Stimulated activated CD8-positive, alpha-beta memory T cell treated with anti-CD3 and anti-CD28 coated beads, Interleukin-2, amount 100 ng/mL, for 48 hours (primary cell): ENCODE measurements at regions not wholly inside any gene's neighbourhood (a gene's known extent, or its start where the extent isn't known, plus 50 kb on each side); places are given as distances from the start of the nearest gene placed in this dataset.

Experiments used
- DNase-seq, 2 donors: peaks; one replicate each; pipeline ENCODE4 v3.0.0-alpha.2; 2020; ENCODE audit warnings: low read depth in 2 of 2

DNA sequence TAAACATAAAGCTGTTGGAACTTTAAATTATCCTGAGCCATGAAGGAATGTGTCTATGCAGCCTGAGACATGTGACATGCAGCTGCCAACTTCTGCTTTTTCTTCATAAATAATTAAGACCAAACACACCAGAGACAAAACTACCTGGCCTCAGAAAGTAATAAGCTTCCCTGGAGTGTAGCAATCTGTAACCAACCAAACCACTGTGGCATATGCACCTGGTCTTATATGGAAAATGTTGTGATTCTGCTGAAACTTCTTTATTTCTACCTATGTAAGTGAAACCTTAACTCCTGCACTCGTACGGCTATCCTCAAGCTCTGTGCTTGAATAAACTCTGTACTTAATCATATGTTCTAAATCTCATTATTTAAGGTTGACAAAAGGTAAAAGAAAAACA is 515.0 kb downstream of the TMEM182 start:
- DNase-seq = no peak

DNA sequence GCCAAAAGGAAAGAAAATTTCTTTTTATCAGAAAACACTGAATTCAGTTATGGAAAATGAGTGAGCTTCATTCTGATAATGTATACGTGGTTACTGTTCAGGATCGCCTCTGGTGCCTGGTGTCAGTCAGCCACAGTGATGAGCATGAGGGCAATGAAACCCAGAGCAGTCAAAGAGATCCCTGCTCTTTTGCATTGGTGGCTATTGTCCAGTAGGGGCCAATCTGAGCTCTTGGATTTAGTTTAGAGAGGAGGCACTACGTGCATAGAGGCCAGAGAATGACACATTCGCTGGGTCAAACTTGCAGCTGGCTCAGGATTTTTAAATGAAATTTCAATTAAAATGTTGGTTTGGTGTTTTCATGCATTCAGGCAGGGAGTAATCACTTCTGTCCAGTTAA is 522.9 kb downstream of the TMEM182 start:
- no peak for DNase-seq

DNA sequence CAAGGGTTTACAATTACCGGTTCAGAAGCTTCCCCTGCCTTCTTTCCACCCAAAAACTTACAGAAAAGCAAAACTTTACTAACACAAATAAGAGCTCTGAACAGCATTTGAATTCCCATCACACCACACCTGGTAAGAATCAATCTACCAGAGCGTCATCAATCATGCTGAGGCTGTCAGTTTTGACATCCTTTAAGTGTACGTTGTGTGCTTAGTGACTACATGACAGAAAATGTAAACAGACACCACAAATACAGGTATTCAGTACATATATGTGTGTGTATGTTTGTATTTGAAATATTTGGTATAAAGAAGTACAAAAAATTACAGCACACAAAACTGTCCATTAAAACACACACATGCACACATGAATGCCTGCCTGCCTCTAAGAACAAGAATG is 523.5 kb downstream of the TMEM182 start:
- no peak for DNase-seq

DNA sequence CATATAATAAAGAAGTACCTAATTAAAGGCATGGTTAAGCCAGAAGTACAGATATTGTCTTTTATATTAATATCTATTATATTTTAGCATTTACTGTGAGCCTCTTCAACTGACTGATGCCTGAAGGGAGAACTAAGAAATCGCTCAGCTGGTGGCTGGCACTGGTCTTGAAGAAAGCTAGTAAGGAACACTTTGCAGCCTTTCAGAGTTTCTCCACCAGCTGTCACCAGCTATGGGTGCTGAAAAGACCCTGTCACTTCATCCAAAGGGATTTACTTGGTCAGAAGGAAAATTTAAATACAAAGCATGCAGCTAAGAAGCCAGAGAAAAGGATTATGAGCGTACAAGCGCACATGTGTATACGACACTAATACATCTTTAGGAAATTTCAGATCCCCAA is 525.9 kb downstream of the TMEM182 start:
- DNase-seq = no peak

DNA sequence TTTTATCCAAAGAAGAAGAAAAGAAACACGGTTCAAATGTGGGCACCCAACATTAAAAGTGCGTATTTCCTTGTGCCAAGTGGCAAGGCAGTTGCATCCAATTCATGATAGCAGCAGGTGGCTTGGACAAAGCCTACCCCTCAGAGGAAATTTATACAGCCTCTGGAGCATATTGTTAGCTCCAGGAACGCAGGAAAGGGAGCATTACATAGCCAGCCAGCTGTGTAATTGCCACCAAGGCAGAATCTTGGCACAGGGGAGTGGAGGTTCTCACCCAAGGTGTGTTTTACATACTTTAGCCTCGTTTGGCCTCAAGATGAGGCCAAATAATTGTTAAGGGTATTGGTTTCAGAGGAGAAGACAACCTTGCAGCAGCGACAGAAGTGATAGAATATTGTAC is 526.9 kb downstream of the TMEM182 start:
- no peak for DNase-seq

DNA sequence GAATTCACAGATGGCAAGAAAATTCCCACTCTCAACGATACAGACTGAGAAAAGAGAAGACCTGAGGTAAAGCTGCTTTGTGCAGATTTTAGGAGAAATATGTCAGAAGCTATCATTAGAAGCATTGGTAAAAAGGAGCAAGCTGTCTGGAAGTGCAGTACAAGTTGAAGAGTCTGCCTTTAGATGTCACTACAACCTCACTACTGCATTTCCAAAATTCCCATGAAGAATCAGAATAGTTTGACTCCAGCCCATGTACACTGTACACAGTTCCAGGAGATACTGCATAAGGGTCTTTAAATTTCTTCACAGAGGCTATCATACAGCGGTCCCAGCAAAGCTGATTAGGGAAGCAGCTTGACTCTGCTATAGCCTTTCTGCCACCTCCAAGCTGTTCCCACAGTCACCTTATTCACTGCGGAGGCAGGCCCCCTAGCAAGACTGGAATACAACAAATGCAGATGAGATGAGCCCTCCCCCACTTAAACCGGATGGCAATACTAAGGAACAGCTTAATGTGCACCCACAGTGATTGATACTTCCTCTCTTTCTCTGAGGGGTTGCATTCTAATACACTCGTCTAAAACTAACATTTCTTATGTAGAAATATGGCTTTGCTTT is 527.4 kb downstream of the TMEM182 start:
- DNase-seq = no peak

DNA sequence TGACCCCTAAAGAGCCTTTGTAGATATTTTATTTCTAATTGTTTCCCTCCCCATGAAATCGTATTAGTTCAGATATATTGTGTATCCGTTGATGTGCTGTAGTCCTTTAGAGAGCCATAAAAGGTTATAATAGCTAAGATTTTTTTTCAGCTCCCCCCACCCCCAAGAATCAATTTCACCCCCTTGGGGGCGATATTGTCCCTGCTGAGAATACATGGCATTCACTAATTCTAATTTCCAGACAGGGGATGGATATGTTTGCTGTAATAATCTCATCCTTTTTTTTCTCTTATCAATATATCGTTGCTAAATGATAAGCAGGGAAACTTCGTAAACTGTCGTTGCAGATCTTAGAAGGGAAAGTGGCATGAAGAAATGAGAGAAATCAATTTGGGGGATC is 530.7 kb downstream of the TMEM182 start:
- DNase-seq = no peak

DNA sequence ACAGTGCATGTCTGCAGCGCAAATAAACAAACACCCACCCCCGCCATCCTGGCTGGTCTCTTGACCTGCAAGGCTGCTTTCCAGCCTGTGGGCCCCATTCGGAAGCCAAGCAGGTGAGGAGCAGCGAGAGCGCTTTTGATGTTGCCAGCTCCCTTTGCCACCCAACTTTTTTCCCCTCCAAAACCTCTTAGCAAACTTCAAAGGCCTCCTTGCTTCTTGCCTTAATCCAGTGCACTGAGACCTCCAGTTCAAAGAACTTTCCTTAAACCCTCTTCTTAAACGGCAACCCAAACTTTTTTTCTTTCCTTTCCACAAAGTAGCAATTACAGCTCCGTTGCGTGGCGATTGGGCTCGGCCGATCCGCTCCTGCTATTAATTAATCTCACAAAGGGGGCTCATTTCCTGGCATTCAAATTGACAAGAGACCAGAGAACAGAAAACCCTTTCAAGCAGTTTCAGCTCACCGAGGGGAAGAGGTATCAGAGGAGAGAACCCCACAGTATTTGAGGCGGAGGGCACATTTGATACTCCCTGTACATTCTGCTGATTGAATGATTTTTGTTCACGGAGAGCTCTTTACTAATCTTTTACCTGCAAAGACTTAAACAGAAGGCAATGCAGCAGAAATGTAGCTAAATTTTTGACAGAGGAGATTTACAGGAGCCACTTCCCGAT is 531.4 kb downstream of the TMEM182 start:
- no peak for DNase-seq

DNA sequence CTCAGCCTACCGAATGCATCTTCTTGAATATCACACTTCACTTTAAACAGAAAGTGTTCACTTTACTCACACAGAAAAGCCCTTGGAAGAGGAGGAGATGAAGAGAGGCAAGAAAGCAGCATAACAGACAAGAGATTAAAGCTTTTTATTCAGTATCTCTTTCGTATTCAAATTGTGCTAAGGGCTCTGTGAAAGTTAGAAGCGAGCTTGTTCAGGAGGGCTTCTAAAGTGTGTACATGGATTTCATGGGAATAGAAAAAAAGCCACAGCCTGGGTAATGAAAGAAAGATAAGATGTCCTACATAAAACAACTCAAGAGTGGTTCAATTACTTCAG is 531.9 kb downstream of the TMEM182 start:
- DNase-seq = no peak

DNA sequence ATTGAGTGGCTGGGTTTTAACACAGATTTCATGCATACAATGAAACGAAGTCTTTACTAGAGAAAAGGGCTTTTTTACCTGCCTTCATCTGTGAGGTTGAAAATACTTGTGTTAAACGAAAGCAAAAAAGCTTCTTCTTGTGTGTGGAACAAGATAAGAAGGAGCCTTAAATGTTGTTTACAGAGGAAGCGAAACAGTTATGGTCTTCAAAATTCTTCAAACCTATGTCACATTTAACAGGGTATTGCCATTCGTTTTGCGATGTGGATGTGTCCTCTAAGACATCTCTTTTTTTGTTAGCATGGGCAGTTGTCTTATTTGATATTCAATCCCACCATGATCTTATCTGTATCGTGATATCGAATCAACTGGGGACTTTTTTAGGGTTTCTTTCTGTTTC is 532.6 kb downstream of the TMEM182 start:
- DNase-seq = no peak

DNA sequence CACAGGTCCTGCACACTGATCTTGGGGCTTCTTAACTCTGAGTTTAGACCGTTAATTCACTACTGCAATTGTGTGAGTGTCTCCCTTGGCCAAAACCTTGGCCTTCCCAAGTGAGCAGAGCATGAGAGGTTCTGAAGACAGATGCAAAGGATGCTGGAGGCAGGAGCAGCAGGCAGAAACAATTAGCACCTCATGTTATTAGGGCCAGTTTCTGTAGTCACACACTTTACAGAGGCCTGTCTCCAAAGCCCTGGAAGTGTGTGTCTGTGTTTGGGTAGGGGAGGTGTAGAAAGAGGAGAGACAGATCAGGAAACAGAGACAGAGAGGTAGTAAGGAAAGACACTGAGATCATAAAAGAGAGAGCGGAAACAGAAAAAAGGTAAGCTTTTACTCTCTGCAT is 533.8 kb downstream of the TMEM182 start:
- no peak for DNase-seq

DNA sequence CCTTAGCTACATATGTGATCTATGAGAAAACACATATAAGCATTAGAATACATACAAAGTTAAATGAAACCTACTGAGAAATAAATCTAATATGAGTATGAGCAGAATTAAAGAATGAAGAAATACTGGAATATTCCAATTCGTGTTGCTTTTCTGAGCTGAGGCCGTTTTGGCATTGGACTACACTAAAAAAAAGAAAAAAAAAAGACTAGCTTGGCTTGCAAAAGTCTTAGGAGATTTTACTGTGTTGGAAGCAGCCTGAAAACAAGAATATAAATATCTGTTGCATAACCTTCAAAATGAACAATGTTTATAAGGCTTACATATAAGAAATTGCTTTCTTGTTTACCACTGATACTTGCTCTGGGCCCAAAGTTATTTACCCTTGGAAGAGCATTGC is 562.8 kb downstream of the TMEM182 start:
- DNase-seq = no peak

DNA sequence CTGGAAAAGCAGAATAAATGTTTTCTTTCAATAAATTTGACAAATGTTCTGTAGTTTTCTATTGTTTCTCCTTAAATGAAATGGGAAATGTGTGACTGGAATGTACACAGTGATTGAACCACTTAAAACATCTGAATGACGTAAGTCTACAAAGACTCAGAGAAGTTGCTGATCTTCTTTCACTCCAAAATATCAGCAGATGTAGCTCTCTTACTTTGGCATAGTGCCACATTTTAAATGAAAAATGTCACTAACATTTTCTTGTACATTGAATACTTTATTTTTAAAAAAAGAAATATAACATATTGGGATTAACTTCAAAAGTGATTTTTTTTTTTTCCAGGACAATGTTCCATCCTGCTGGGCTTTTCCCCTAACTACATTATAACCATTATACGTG is 565.6 kb downstream of the TMEM182 start:
- no peak for DNase-seq

DNA sequence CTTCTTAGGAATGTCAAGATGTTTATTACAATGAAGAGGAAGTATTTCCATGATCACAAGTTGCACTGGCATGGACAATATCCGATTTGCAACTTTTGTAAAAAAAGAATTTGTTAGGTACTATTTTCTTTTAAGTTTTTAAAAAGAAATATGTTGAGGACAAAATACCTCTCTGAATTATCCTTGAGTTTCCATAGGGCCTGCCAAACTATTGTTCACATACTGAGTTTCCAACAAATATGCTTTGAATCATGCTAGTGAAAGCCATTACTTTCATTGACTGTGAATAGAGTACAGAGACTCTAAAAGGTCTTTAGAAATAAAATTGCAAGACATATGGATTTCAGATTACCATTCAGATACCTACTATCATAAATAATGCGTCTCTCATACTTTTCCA is 566.1 kb downstream of the TMEM182 start:
- no peak for DNase-seq

DNA sequence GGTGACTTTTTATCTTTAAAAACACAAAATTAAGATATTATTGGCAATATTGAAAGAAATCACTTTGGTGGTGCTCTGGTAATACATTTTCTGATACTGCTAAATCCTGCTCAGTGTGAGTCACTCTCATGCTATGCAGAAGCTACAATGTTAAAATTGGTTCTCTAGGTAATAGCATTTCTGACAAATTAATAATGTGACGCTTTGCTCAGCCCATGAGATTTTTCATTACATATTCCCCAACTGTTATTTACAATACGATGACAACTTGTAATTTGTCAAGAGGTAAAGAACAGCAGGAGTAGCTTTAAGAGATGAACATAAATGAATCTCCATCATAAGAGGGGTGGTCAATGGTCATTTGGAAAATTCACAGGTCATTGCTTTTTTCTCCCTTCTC is 573.6 kb downstream of the TMEM182 start:
- DNase-seq = no peak

DNA sequence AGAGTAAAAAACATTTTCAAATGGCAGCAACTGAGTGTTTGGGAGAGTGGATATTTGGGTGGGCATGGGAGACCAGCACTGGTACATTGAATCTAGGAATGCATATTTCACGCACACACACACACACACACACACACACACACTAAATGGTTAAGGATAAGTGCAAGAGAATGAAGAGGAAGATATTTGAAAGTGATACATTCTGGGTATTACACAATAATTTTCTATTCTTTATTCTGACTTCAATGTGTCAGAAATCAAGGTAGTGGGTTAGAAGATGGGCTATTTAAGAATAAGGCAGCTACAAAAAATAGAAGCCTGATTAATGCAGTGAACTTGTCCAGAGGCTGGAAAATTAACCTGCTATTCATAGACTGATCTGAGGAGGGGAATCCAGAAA is 577.0 kb downstream of the TMEM182 start:
- no peak for DNase-seq

DNA sequence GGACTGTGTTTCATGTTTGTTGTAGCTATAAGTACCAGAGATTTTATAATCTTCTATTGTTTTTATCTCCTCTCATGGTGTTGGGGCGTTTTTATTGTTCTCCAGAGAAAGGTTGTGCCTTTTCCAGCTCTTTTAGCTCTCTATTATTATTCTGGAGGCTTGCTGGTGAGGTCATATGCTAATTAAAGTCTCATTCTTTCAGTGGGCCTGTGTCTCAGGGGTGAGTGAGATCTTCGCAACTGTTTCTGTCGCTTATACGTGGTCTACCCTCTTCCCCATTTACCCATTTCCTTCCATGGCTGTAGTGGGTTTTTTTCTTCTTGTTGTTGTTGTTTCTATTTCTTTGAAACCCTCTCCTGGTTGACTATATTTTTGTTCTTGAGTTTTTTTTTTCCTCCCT is 584.9 kb downstream of the TMEM182 start:
- no peak for DNase-seq

DNA sequence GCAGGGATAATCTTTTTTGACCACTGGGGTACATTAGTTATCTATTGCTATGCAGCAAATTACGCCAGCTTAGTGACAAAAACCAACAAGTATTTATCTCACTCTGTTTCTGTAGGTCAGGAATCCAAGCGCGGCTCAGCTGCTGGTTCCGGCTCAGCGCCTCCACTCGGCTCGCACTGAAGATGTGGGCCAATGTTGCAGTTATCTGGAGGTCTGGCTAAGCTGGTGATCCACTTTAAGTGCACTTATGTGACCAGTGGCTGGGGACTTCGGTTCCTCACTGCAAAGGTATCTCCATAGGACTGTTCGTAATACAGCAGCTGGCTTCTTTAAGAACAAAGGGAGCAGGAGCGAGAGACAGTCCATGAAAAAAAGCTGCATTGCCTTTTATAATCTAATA is 591.9 kb downstream of the TMEM182 start:
- no peak for DNase-seq

DNA sequence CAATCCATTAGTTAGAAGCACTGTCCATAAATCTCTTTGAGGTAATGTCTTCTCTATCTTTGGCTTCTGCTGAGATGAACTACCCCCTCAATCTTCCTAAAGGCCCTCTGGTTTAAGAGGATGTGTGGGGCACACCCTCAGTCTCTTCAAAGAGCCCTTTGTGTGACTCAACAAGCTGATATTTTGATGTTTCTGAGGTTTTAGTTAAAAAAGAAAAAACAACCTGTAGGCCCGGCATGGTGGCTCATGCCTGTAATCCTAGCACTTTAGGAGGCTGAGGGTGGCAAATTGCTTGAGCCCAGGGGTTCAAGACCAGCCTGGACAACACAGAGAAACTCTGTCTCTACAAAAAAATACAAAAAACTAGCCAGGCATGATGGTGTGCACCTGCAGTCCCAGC is 593.5 kb downstream of the TMEM182 start:
- no peak for DNase-seq

DNA sequence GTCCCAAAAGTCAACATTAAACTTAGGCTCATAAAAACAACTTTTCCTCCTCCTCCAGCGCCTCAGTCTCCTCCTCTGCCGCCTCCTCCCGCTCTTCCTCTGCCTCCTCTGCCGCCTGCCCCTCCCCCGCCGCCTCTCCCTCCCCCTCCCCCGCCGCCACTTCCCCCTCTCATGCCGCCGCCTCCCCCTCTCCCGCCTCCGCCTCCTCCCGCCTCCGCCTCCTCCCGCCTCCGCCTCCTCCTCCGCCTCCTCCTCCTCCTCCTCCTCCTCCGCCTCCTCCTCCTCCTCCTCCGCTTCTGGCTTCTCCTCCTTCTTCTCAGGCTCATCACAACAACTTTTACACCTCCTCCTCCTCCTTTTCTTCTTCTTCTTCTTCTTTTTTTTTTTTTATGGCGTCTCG is 599.9 kb downstream of the TMEM182 start:
- no peak for DNase-seq

DNA sequence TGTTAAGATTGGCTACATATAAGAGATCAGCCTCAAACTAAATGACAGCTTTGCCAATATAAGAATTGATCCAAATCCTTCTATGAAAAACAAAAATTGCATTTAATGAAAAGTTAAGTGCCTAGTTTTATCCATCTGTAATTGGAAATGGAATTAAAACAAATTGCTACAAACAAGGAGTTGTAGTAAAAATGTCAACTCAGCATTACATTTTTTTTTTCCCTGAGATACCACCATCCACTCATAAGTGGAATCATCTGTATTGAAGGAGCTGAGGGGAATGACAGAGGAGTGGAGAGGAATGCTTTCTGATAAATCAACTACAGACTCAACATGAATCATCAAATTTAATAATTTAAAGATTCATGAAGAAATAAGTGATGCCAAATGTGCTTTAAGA is 601.8 kb downstream of the TMEM182 start:
- no peak for DNase-seq

DNA sequence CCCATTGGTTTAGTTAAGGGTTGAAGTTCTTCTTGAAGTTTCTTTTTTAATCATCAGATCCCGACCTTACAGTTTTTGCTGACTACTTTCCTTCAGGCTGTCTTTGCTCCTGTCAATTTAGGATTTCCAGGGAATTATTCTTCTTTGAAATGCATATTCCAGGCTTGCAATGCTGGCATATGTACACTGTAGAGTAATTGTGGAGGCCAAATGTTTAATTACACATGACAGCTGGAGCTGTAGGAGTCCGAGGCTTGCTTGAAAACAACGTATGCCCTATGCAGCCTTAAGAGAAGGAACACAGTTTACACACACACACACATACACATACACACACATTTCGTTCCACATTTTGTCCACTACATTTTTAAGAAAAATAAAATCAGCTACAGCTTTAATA is 602.3 kb downstream of the TMEM182 start:
- no peak for DNase-seq

DNA sequence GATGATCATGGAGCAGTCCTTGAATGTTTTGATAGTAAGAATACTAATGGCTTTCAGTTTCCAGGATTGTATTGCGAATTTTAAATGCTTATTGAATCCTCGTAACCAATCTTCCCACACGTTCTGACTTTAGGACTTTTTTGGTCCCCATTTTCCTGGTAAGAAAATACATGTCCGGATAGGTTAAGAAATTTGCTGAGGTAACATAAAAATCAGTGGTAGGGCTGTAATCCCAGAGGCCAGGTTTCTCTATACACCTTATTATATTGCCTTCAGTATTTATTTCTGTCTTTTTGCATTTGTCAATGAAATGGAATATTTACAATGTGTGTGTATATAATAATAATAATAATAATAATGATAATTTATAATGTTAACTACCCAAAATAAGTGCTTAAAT is 603.2 kb downstream of the TMEM182 start:
- DNase-seq = no peak

DNA sequence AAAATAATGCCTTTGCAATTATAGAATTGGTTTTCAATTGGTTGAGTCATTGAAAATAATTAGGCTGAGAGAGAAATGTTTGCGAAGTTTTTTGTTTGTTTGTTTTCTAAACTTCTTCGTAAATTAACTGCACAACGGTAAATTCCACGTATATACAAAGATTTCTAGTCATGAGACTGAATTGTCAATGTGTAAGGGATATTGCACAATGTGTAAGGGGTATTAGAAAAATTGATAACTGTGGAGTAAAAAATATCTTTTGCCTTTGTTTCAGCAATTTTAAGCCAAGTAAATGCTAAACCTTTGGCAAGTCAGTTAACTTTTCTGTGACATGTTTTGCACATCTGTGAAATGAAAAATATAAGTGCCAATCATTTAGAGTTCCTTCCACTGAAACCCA is 606.0 kb downstream of the TMEM182 start:
- DNase-seq = no peak
